Astrocyte (in vitro differentiated cells and primary cell): ENCODE measurements at regions not wholly inside any gene's neighbourhood (a gene's known extent, or its start where the extent isn't known, plus 50 kb on each side); places are given as distances from the start of the nearest gene placed in this dataset.

ENCODE experiments used
- DNase-seq: peaks from one replicate; pipeline ENCODE4 v3.0.0-alpha.2; 2010; ENCODE audit warnings: low read depth
- FAIRE-seq: peaks from 2 replicates; lab custom pipeline; 2011; peaks lifted over from hg19 to GRCh38; lab: Jason Lieb, UNC
- H2AFZ ChIP-seq: 2 replicates; pipeline ENCODE4 v1.6.0; 2012; ENCODE audit warnings: low read depth, low read length, inconsistent platforms
- H3K27ac ChIP-seq: 2 replicates; pipeline ENCODE4 v1.5.1; 2011; ENCODE audit warnings: low read depth, low read length, inconsistent platforms
- H3K27me3 ChIP-seq: 2 replicates; pipeline ENCODE4 v1.6.0; 2011; ENCODE audit warnings: low read length, inconsistent platforms; ENCODE audit not compliant: insufficient read depth
- H3K36me3 ChIP-seq: 2 replicates; pipeline ENCODE4 v1.5.1; 2011; ENCODE audit warnings: low read length, inconsistent platforms; ENCODE audit not compliant: insufficient read depth
- H3K4me1 ChIP-seq: 2 replicates; pipeline ENCODE4 v1.5.1; 2011; ENCODE audit warnings: low read length, inconsistent platforms; ENCODE audit not compliant: insufficient read depth
- H3K4me2 ChIP-seq: 2 replicates; pipeline ENCODE4 v1.6.0; 2012; ENCODE audit warnings: low read length, inconsistent platforms
- H3K4me3 ChIP-seq: 2 replicates; pipeline ENCODE4 v1.5.1; 2011; ENCODE audit warnings: low read depth, mild to moderate bottlenecking, low read length, inconsistent platforms; ENCODE audit not compliant: insufficient read depth
- H3K79me2 ChIP-seq: 2 replicates; pipeline ENCODE4 v1.6.0; 2012; ENCODE audit warnings: mild to moderate bottlenecking, low read length, inconsistent platforms; ENCODE audit not compliant: insufficient read depth
- H3K9ac ChIP-seq: 2 replicates; pipeline ENCODE4 v1.6.0; 2012; ENCODE audit warnings: mild to moderate bottlenecking, low read length, inconsistent platforms
- H3K9me3 ChIP-seq: 2 replicates; pipeline ENCODE4 v1.5.1; 2012; ENCODE audit warnings: low read depth, mild to moderate bottlenecking, low read length, inconsistent platforms; ENCODE audit not compliant: insufficient read depth
- H4K20me1 ChIP-seq: 2 replicates; pipeline ENCODE4 v1.6.0; 2012; ENCODE audit warnings: low read length, inconsistent platforms; ENCODE audit not compliant: insufficient read depth
- H3K27ac Mint-ChIP-seq: one replicate; pipeline ENCODE4 v1.8.0; 2021; ENCODE audit warnings: mild to moderate bottlenecking, mixed read lengths; ENCODE audit not compliant: unreplicated experiment
- H3K27me3 Mint-ChIP-seq: one replicate; pipeline ENCODE4 v1.8.0; 2021; ENCODE audit warnings: low read depth, mixed read lengths; ENCODE audit not compliant: unreplicated experiment
- H3K36me3 Mint-ChIP-seq: one replicate; pipeline ENCODE4 v1.8.0; 2021; ENCODE audit warnings: low read depth, mixed read lengths; ENCODE audit not compliant: unreplicated experiment
- H3K4me1 Mint-ChIP-seq: one replicate; pipeline ENCODE4 v1.8.0; 2021; ENCODE audit warnings: low read depth, mixed read lengths; ENCODE audit not compliant: unreplicated experiment
- H3K4me3 Mint-ChIP-seq: one replicate; pipeline ENCODE4 v1.8.0; 2021; ENCODE audit warnings: mild to moderate bottlenecking, moderate library complexity, mixed read lengths; ENCODE audit not compliant: unreplicated experiment
- H3K9me3 Mint-ChIP-seq: one replicate; pipeline ENCODE4 v1.8.0; 2021; ENCODE audit warnings: mild to moderate bottlenecking, mixed read lengths; ENCODE audit not compliant: unreplicated experiment
- CTCF ChIP-seq: IDR thresholded peaks from 2 replicates; pipeline ENCODE4 v1.5.1; 2011; ENCODE audit warnings: low read depth, mild to moderate bottlenecking, inconsistent platforms, low read length, moderate library complexity; ENCODE audit not compliant: insufficient read depth
- EZH2 ChIP-seq: IDR thresholded peaks from 2 replicates; pipeline ENCODE4 v1.6.1; 2012; ENCODE audit warnings: mild to moderate bottlenecking, low read length, inconsistent platforms; ENCODE audit not compliant: insufficient read depth

DNA sequence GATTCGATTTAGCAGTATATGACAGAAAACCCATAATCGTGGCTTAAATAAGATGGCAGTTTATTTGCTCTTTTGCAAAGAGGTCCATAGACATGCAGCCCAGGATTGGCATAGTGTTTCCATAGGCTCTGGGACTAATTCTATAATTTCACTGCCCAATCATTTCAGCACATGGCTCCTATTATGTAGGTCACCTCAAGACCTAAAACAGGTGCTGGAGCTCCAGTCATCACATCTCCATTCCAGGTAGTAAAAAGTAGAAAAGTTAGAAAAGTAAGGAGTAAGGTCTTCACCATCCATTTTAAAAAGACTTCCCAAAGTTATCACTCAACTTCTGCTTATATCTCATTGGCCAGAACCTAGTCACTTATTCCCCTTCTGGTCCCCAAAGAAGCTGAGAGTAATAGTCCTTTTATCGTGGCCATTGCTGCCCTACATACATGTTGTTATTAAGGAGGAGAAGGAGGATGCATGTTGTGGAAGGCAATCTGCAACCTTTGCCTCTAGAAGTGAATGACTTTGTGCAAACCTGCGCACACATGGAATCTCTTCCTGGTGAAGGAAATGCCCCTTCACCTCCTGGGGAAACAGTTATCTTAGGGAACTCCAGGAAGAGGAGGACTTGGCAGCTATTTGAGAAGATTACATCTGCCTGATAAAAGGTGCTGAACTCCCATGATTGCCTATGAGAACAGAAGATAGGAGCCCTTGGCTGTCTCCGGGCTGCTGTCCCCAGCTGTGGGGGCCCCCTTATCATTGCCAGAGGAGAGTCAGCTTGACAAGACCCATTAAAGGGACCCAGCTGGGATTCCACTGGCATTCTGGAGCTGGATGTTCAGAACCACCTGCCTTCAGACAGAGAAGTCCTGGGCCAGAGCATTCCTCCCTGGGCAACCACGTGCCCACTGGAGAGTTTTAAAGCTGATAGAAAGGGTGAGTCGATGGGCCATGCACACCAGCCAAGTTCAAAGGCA lies 330.6 kb upstream of the ZMIZ1 start:
- Mint-ChIP-seq H3K9me3 (peaks cover 11% of the 10 kb centered on the region), H3K36me3 (no peaks in the 10 kb centered on the region), H3K27me3 (peaks cover 67% of the 10 kb centered on the region), H3K4me1 (peaks cover 8% of the 10 kb centered on the region), H3K27ac (no peak overlapping the region), H3K4me3 (no peak overlapping the region)
- FAIRE-seq (no peak), DNase-seq (no peak)
- H3K4me2 ChIP-seq = no peak overlapping the region
- H3K4me1 ChIP-seq = peaks cover 10% of the 10 kb centered on the region
- no peak overlapping the region for H3K9ac ChIP-seq
- no peak overlapping the region for H2AFZ ChIP-seq
- no peak overlapping the region for H3K27ac ChIP-seq
- H4K20me1 ChIP-seq = no peaks in the 10 kb centered on the region
- no peak overlapping the region for H3K4me3 ChIP-seq
- no peak for TF ChIP-seq CTCF
- H3K79me2 ChIP-seq = no peaks in the 10 kb centered on the region
- no peaks in the 10 kb centered on the region for H3K36me3 ChIP-seq
- peaks cover 36% of the 10 kb centered on the region for H3K27me3 ChIP-seq
- no peaks in the 10 kb centered on the region for H3K9me3 ChIP-seq

DNA sequence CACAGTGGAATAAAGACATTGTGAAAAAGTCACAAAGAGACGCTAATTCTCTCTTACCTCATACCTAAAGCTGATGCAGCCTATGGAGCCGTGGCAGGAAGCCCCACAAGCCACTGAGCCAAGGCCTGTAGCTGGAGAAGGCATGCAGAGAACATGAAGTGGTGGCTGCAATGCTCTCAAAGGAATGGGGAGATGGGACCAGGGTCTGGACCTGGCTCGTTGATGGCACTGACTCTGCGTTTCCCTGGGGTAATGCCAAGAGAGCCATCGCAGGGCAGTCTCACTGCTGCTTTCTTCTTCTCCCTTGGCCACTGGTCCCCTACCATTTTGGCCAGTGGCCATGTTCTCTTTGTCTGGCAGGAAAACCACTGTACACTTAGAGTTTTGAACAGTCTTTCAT lies 329.9 kb upstream of the ZMIZ1 start:
- Histone ChIP-seq H3K4me2 (no peak overlapping the region), H3K4me3 (no peak overlapping the region), H4K20me1 (no peaks in the 10 kb centered on the region), H3K9me3 (no peaks in the 10 kb centered on the region), H3K27me3 (peaks cover 32% of the 10 kb centered on the region), H3K9ac (no peak overlapping the region), H3K27ac (no peak overlapping the region), H3K4me1 (peaks cover 10% of the 10 kb centered on the region), H3K36me3 (no peaks in the 10 kb centered on the region), H3K79me2 (no peaks in the 10 kb centered on the region), H2AFZ (no peak overlapping the region)
- H3K27me3 Mint-ChIP-seq = peaks cover 68% of the 10 kb centered on the region
- FAIRE-seq = no peak
- H3K4me3 Mint-ChIP-seq = no peak overlapping the region
- peaks cover 11% of the 10 kb centered on the region for H3K9me3 Mint-ChIP-seq
- H3K36me3 Mint-ChIP-seq = no peaks in the 10 kb centered on the region
- no peak overlapping the region for H3K27ac Mint-ChIP-seq
- no peak for TF ChIP-seq CTCF
- TF ChIP-seq EZH2 = no peak
- DNase-seq = no peak
- peaks cover 8% of the 10 kb centered on the region for H3K4me1 Mint-ChIP-seq
